ENCODE measurements at regions not wholly inside any gene's neighbourhood (a gene's known extent, or its start where the extent isn't known, plus 50 kb on each side); places are given as distances from the start of the nearest gene placed in this dataset.

GRCh38 chr5:43854697-43855292 lies 251.8 kb downstream of the NNT start:
- Histone ChIP-seq H3K9me3 (no peaks in the 10 kb centered on the region), H3K4me1 (no peaks in the 10 kb centered on the region), H3K27me3 (no peaks in the 10 kb centered on the region), H3K4me3 (no peak overlapping the region), H3K36me3 (no peaks in the 10 kb centered on the region), H3K27ac (no peak overlapping the region)
- intact Hi-C loops (cut with DNase I), result no loop called here
- TF ChIP-seq CTCF (IDR thresholded peaks at IDR 0.05), result no peak
- no peak for DNase-seq (ENCODE audit: low spot score in 2 of 2)

- H3K9me3 ChIP-seq, result no peaks in the 10 kb centered on the region
- no peaks in the 10 kb centered on the region for H3K36me3 ChIP-seq
- H3K27me3 ChIP-seq, result no peaks in the 10 kb centered on the region
- H3K27ac ChIP-seq, result no peak overlapping the region
- H3K4me3 ChIP-seq, result no peak overlapping the region
- TF ChIP-seq CTCF (IDR thresholded peaks at IDR 0.05), result no peak
- intact Hi-C loops (cut with DNase I), result no loop called here
- no peak for DNase-seq (ENCODE audit: low spot score in 2 of 2)
- H3K4me1 ChIP-seq, result no peaks in the 10 kb centered on the region
These were observed 249.3 kb downstream of the NNT start for GRCh38 chr5:43852279-43852678.

- no peak for DNase-seq (ENCODE audit: low spot score in 2 of 2)
- intact Hi-C loops (cut with DNase I), result no loop called here
- Histone ChIP-seq H3K27ac (no peak overlapping the region), H3K4me1 (no peaks in the 10 kb centered on the region), H3K36me3 (no peaks in the 10 kb centered on the region), H3K27me3 (no peaks in the 10 kb centered on the region), H3K9me3 (no peaks in the 10 kb centered on the region), H3K4me3 (no peak overlapping the region)
- no peak for TF ChIP-seq CTCF (IDR thresholded peaks at IDR 0.05)
These were observed 248.8 kb downstream of the NNT start for GRCh38 chr5:43851741-43852140.

- no peaks in the 10 kb centered on the region for H3K36me3 ChIP-seq
- no peaks in the 10 kb centered on the region for H3K9me3 ChIP-seq
- DNase-seq (ENCODE audit: low spot score in 2 of 2), result no peak
- H3K27ac ChIP-seq, result no peak overlapping the region
- intact Hi-C loops (cut with DNase I), result no loop called here
- TF ChIP-seq CTCF (IDR thresholded peaks at IDR 0.05), result no peak
- H3K4me1 ChIP-seq, result no peaks in the 10 kb centered on the region
- no peaks in the 10 kb centered on the region for H3K27me3 ChIP-seq
- no peak overlapping the region for H3K4me3 ChIP-seq
These were observed 237.6 kb downstream of the NNT start for GRCh38 chr5:43840424-43841125.

GRCh38 chr5:43839218-43839617 lies 236.2 kb downstream of the NNT start:
- H3K9me3 ChIP-seq, result no peaks in the 10 kb centered on the region
- no peak overlapping the region for H3K27ac ChIP-seq
- no peaks in the 10 kb centered on the region for H3K36me3 ChIP-seq
- no peaks in the 10 kb centered on the region for H3K27me3 ChIP-seq
- H3K4me3 ChIP-seq, result no peak overlapping the region
- TF ChIP-seq CTCF (IDR thresholded peaks at IDR 0.05), result no peak
- intact Hi-C loops (cut with DNase I), result no loop called here
- H3K4me1 ChIP-seq, result no peaks in the 10 kb centered on the region
- no peak for DNase-seq (ENCODE audit: low spot score in 2 of 2)
